ENCODE measurements at regions not wholly inside any gene's neighbourhood (a gene's known extent, or its start where the extent isn't known, plus 50 kb on each side); places are given as distances from the start of the nearest gene placed in this dataset.

DNA sequence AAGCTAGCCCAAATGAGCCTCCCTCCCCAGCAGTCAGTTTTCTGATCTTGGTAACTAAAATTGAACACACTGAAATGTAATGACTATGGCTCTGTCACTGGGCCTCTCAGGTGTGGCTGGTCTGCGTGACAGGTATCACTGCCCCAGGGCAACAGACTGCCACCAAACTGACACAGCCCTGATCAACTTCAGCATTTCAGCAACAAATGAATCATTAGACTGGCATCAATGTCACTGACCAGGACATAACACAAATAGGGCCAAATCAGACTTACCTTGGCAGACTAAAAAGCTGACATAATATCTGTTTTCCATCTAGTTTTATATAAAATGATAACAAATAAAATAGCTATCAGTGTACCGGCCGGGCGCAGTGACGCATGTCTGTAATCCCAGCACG is 290.8 kb upstream of the CHAC2 start:
- H3K27ac Mint-ChIP-seq, result no peak overlapping the region
- H3K9me3 Mint-ChIP-seq (ENCODE audit: low read depth), result no peaks in the 10 kb centered on the region
- no peak overlapping the region for H3K4me3 Mint-ChIP-seq (ENCODE audit: low read depth)
- H3K4me1 Mint-ChIP-seq (ENCODE audit: low read depth), result no peaks in the 10 kb centered on the region
- DNase-seq (ENCODE audit: low spot score, unreplicated experiment), result no peak
- TF ChIP-seq, protein P1, sequence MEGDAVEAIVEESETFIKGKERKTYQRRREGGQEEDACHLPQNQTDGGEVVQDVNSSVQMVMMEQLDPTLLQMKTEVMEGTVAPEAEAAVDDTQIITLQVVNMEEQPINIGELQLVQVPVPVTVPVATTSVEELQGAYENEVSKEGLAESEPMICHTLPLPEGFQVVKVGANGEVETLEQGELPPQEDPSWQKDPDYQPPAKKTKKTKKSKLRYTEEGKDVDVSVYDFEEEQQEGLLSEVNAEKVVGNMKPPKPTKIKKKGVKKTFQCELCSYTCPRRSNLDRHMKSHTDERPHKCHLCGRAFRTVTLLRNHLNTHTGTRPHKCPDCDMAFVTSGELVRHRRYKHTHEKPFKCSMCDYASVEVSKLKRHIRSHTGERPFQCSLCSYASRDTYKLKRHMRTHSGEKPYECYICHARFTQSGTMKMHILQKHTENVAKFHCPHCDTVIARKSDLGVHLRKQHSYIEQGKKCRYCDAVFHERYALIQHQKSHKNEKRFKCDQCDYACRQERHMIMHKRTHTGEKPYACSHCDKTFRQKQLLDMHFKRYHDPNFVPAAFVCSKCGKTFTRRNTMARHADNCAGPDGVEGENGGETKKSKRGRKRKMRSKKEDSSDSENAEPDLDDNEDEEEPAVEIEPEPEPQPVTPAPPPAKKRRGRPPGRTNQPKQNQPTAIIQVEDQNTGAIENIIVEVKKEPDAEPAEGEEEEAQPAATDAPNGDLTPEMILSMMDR (IDR thresholded peaks at IDR 0.05; ENCODE audit: unreplicated experiment), result no peak
- no peaks in the 10 kb centered on the region for H3K27me3 Mint-ChIP-seq
- H3K36me3 Mint-ChIP-seq (ENCODE audit: insufficient read depth), result no peaks in the 10 kb centered on the region

DNA sequence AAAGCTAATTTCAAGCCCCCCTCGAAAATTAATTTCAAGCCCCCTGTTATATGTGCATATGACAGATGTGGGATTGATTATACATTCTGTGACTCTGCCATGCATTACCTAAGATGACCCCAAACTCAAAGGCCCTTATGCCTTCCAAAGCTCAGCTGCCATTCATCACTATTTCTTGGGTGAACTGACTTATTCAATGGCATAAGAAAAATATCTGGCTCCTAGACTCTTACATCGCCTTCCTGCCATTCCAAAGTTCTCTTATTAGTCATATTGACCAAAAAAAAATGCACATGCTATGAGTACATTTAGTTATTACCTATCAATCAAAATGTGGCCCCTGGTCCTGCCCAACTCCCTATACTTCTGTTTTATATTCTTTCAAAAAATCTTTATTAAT is 291.8 kb upstream of the CHAC2 start:
- Mint-ChIP-seq H3K36me3 (ENCODE audit: insufficient read depth) (no peaks in the 10 kb centered on the region), H3K4me1 (ENCODE audit: low read depth) (no peaks in the 10 kb centered on the region), H3K4me3 (ENCODE audit: low read depth) (no peak overlapping the region), H3K27ac (no peak overlapping the region), H3K27me3 (no peaks in the 10 kb centered on the region), H3K9me3 (ENCODE audit: low read depth) (no peaks in the 10 kb centered on the region)
- TF ChIP-seq, protein P1 (IDR thresholded peaks at IDR 0.05; ENCODE audit: unreplicated experiment), result no peak
- no peak for DNase-seq (ENCODE audit: low spot score, unreplicated experiment)

DNA sequence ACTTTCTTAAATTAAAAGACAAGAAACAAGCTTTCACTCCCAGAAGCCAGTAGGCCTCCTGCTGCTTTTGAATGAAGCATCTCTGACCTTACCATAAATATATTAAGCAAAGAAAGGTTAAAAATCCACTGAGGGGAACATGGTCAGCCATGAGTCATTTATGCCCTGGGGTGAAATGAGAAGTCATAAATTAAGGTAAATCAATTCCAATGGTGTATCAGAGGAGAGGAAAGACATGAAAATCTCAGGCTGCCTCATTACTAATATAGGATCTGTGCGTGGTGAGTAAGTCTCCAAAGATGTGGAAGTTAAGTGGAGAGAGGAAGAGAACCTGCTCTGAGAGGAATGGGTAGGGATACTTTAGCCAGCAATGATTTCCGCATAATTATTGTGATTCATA is 292.3 kb upstream of the CHAC2 start:
- no peaks in the 10 kb centered on the region for H3K36me3 Mint-ChIP-seq (ENCODE audit: insufficient read depth)
- DNase-seq (ENCODE audit: low spot score, unreplicated experiment), result no peak
- TF ChIP-seq, protein P1 (IDR thresholded peaks at IDR 0.05; ENCODE audit: unreplicated experiment), result no peak

GRCh38 chr2:53474914-53475313 is 292.7 kb upstream of the CHAC2 start:
- Mint-ChIP-seq H3K27ac (no peak overlapping the region), H3K36me3 (ENCODE audit: insufficient read depth) (no peaks in the 10 kb centered on the region), H3K9me3 (ENCODE audit: low read depth) (no peaks in the 10 kb centered on the region), H3K4me1 (ENCODE audit: low read depth) (no peaks in the 10 kb centered on the region), H3K4me3 (ENCODE audit: low read depth) (no peak overlapping the region), H3K27me3 (no peaks in the 10 kb centered on the region)
- TF ChIP-seq, protein P1 (IDR thresholded peaks at IDR 0.05; ENCODE audit: unreplicated experiment), result no peak
- no peak for DNase-seq (ENCODE audit: low spot score, unreplicated experiment)

More for the DNA sequence above, 292.3 kb upstream of the CHAC2 start:
- Mint-ChIP-seq H3K4me3 (ENCODE audit: low read depth) (no peak overlapping the region), H3K27me3 (no peaks in the 10 kb centered on the region), H3K27ac (no peak overlapping the region), H3K4me1 (ENCODE audit: low read depth) (no peaks in the 10 kb centered on the region), H3K9me3 (ENCODE audit: low read depth) (no peaks in the 10 kb centered on the region)

DNA sequence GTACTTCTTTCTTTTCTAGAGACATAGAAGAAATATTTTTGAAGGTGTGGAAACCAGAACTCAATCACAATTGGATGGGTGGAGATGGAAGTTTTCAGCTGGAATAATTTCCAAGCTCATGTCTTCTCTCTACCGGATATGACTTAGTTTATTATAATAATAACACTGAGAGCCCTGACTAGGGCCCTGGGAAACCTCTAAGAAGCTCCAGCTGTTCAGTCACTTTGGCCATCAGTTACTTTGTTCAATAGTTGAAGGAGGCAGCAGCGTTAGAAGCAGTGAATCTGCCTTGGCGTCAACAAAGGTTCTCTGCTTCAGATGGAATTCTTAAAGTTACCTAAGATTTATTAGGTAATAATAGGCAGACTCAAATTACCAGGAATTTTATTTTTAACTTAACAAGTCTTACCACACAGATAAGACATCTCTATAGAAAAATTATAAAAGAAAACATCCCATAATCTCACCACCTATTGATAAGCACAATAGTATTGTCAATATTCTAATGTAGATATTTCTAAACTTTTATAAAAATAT is 293.8 kb upstream of the CHAC2 start:
- TF ChIP-seq, protein P1 (IDR thresholded peaks at IDR 0.05; ENCODE audit: unreplicated experiment), result no peak
- H3K4me1 Mint-ChIP-seq (ENCODE audit: low read depth), result no peaks in the 10 kb centered on the region
- no peaks in the 10 kb centered on the region for H3K36me3 Mint-ChIP-seq (ENCODE audit: insufficient read depth)
- H3K27me3 Mint-ChIP-seq, result no peaks in the 10 kb centered on the region
- no peak overlapping the region for H3K27ac Mint-ChIP-seq
- no peak for DNase-seq (ENCODE audit: low spot score, unreplicated experiment)
- no peaks in the 10 kb centered on the region for H3K9me3 Mint-ChIP-seq (ENCODE audit: low read depth)
- H3K4me3 Mint-ChIP-seq (ENCODE audit: low read depth), result no peak overlapping the region

All from progenitor cell of endocrine pancreas (in vitro differentiated cells).